ENCODE measurements at regions not wholly inside any gene's neighbourhood (a gene's known extent, or its start where the extent isn't known, plus 50 kb on each side); places are given as distances from the start of the nearest gene placed in this dataset.

- TF ChIP-seq CTCF (IDR thresholded peaks at IDR 0.05; ENCODE audit: insufficient read depth, low read length, missing control alignments) = no peak
- CTCF ChIA-PET = interaction anchor here (1.7 to 9.9 kb wide), 2 partner anchors 218 to 480 kb away, joined by 8 to 93 read pairs; no protein-coding TSS in a partner anchor
- POLR2A ChIA-PET = no interaction called here
- no peak overlapping the region for H3K4me3 ChIP-seq (ENCODE audit: low read depth, low read length)
- no peak for DNase-seq (ENCODE audit: low read depth, low spot score)
These were observed 140.0 kb downstream of the IRF8 start for GRCh38 chr16:86038926-86039310.

GRCh38 chr16:86039606-86040005, 140.6 kb downstream of the IRF8 start:
- CTCF ChIA-PET = interaction anchor here (9.9 kb wide), 1 partner anchor 479 kb away, joined by 93 read pairs; no protein-coding TSS in a partner anchor
- no peak overlapping the region for H3K4me3 ChIP-seq (ENCODE audit: low read depth, low read length)
- DNase-seq (ENCODE audit: low read depth, low spot score) = no peak
- POLR2A ChIA-PET = no interaction called here
- no peak for TF ChIP-seq CTCF (IDR thresholded peaks at IDR 0.05; ENCODE audit: insufficient read depth, low read length, missing control alignments)

- no peak for TF ChIP-seq CTCF (IDR thresholded peaks at IDR 0.05; ENCODE audit: insufficient read depth, low read length, missing control alignments)
- ChIA-PET CTCF (interaction anchor here (1.2 to 9.9 kb wide), 3 partner anchors 9 to 478 kb away, joined by 4 to 93 read pairs (median 6); no protein-coding TSS in a partner anchor), POLR2A (no interaction called here)
- no peak for DNase-seq (ENCODE audit: low read depth, low spot score)
- no peak overlapping the region for H3K4me3 ChIP-seq (ENCODE audit: low read depth, low read length)
These were observed 141.5 kb downstream of the IRF8 start for GRCh38 chr16:86040496-86040895.

GRCh38 chr16:86041215-86041614, 142.3 kb downstream of the IRF8 start:
- H3K4me3 ChIP-seq (ENCODE audit: low read depth, low read length) = no peak overlapping the region
- no peak for TF ChIP-seq CTCF (IDR thresholded peaks at IDR 0.05; ENCODE audit: insufficient read depth, low read length, missing control alignments)
- ChIA-PET POLR2A (no interaction called here), CTCF (interaction anchor here (1.2 to 9.9 kb wide), 3 partner anchors 10 to 477 kb away, joined by 4 to 93 read pairs (median 6); no protein-coding TSS in a partner anchor)
- DNase-seq (ENCODE audit: low read depth, low spot score) = no peak

GRCh38 chr16:86041807-86042206, 142.8 kb downstream of the IRF8 start:
- no peak for DNase-seq (ENCODE audit: low read depth, low spot score)
- TF ChIP-seq CTCF (IDR thresholded peaks at IDR 0.05; ENCODE audit: insufficient read depth, low read length, missing control alignments) = no peak
- H3K4me3 ChIP-seq (ENCODE audit: low read depth, low read length) = no peak overlapping the region
- ChIA-PET CTCF (interaction anchor here (1.2 to 9.9 kb wide), 3 partner anchors 11 to 477 kb away, joined by 4 to 93 read pairs (median 6); no protein-coding TSS in a partner anchor), POLR2A (no interaction called here)

- ChIA-PET CTCF (interaction anchor here (1.8 to 9.9 kb wide), 3 partner anchors 11 to 476 kb away, joined by 5 to 93 read pairs (median 6); no protein-coding TSS in a partner anchor), POLR2A (no interaction called here)
- no peak for TF ChIP-seq CTCF (IDR thresholded peaks at IDR 0.05; ENCODE audit: insufficient read depth, low read length, missing control alignments)
- H3K4me3 ChIP-seq (ENCODE audit: low read depth, low read length) = no peak overlapping the region
- no peak for DNase-seq (ENCODE audit: low read depth, low spot score)
These were observed 143.4 kb downstream of the IRF8 start for GRCh38 chr16:86042393-86042792.

All from AG04449 (cell line).